Osteocyte (in vitro differentiated cells): ENCODE measurements at regions not wholly inside any gene's neighbourhood (a gene's known extent, or its start where the extent isn't known, plus 50 kb on each side); places are given as distances from the start of the nearest gene placed in this dataset.

Source experiments
- DNase-seq: peaks from one replicate; pipeline ENCODE4 v3.0.0; 2021; ENCODE audit warnings: mixed read lengths; ENCODE audit not compliant: unreplicated experiment; ENCODE audit errors: extremely low spot score
- H3K27ac Mint-ChIP-seq: one replicate; pipeline ENCODE4 v1.8.0; 2021; ENCODE audit warnings: mild to moderate bottlenecking, mixed read lengths; ENCODE audit not compliant: unreplicated experiment
- H3K27me3 Mint-ChIP-seq: one replicate; pipeline ENCODE4 v1.8.0; 2021; ENCODE audit warnings: mixed read lengths; ENCODE audit not compliant: unreplicated experiment
- H3K36me3 Mint-ChIP-seq: one replicate; pipeline ENCODE4 v1.8.0; 2021; ENCODE audit warnings: mixed read lengths; ENCODE audit not compliant: unreplicated experiment
- H3K4me1 Mint-ChIP-seq: one replicate; pipeline ENCODE4 v1.8.0; 2021; ENCODE audit warnings: mixed read lengths; ENCODE audit not compliant: unreplicated experiment
- H3K4me3 Mint-ChIP-seq: one replicate; pipeline ENCODE4 v1.8.0; 2021; ENCODE audit warnings: mild to moderate bottlenecking, moderate library complexity, mixed read lengths; ENCODE audit not compliant: unreplicated experiment
- H3K9me3 Mint-ChIP-seq: one replicate; pipeline ENCODE4 v1.8.0; 2021; ENCODE audit warnings: mixed read lengths; ENCODE audit not compliant: unreplicated experiment
- TF ChIP-seq, protein P1 (sequence below): fragments of 200-600 bp; sonication (generic); IDR thresholded peaks from 2 replicates; pipeline ENCODE4 v1.5.0; 2021; ENCODE audit warnings: antibody characterized with exemption, mild to moderate bottlenecking, moderate library complexity

DNA sequence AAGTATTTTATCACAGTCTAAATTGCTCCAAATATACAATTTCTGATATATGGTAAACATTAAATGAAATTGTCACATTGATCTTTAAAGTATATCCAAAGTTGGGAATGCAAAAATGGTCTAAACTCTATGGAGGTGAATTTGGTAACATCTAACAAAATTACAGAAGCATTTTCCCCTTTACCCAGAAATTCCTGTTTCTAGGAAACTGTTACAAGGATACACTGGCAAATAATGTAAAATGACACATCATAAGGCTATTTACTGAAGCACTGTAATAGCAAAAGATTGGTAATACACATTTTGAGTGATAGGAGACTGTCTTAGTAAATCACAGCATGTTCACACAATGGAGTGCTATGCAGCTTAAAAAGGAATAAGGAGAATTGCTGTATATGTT, 50.0 kb upstream of the SLCO2A1 start:
- H3K27ac Mint-ChIP-seq = no peak overlapping the region
- DNase-seq = no peak
- no peak overlapping the region for H3K4me3 Mint-ChIP-seq
- no peaks in the 10 kb centered on the region for H3K27me3 Mint-ChIP-seq
- peaks cover 4% of the 10 kb centered on the region for H3K4me1 Mint-ChIP-seq
- TF ChIP-seq, protein P1, sequence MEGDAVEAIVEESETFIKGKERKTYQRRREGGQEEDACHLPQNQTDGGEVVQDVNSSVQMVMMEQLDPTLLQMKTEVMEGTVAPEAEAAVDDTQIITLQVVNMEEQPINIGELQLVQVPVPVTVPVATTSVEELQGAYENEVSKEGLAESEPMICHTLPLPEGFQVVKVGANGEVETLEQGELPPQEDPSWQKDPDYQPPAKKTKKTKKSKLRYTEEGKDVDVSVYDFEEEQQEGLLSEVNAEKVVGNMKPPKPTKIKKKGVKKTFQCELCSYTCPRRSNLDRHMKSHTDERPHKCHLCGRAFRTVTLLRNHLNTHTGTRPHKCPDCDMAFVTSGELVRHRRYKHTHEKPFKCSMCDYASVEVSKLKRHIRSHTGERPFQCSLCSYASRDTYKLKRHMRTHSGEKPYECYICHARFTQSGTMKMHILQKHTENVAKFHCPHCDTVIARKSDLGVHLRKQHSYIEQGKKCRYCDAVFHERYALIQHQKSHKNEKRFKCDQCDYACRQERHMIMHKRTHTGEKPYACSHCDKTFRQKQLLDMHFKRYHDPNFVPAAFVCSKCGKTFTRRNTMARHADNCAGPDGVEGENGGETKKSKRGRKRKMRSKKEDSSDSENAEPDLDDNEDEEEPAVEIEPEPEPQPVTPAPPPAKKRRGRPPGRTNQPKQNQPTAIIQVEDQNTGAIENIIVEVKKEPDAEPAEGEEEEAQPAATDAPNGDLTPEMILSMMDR = no peak
- peaks cover 5% of the 10 kb centered on the region for H3K36me3 Mint-ChIP-seq
- H3K9me3 Mint-ChIP-seq = peaks cover 8% of the 10 kb centered on the region
